HG03280 (cell line): ENCODE measurements at regions not wholly inside any gene's neighbourhood (a gene's known extent, or its start where the extent isn't known, plus 50 kb on each side); places are given as distances from the start of the nearest gene placed in this dataset.

Source experiments
- ATAC-seq: cut with Tn5 transposase; IDR thresholded peaks from one replicate; pipeline ENCODE4 v1.9.1; 2021; ENCODE audit warnings: mild to moderate bottlenecking, moderate library complexity; ENCODE audit not compliant: unreplicated experiment

DNA sequence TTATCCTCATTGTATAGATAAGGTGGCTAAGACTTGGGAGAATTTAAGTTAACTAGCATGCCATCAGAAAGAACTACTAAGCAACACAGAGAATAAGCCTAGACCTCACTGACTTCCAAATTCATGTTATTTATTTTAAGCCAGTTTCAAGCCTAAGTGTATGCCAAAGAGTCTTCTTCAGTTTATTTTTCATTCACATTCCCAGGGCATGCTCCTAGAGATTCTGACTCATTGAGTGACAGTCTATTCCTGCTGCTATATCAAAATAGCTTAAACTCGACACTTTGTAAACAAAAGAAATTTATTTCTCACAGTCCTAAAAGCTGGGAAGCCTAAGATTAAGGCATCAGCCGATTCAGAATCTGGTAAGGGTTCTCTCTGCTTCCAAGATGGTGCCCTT, 467.1 kb downstream of the MBD2 start:
- no peak for ATAC-seq

DNA sequence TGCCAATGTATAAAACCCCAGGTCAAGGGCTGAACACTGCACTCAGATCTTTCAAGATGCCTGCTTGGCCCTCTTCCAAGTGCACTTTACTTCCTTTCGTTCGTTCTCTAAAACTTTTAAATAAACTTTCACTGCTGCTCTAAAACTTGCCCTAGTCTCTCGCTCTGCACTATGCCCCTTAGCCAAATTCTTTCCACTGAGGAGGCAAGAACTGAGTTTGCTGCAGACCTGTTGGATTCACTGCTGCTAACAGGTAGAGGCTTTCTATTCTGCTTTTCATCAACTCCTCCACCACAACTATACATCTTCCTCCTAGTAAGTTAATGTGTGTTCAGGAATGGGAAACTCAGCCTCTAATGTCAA, 467.9 kb downstream of the MBD2 start:
- no peak for ATAC-seq

DNA sequence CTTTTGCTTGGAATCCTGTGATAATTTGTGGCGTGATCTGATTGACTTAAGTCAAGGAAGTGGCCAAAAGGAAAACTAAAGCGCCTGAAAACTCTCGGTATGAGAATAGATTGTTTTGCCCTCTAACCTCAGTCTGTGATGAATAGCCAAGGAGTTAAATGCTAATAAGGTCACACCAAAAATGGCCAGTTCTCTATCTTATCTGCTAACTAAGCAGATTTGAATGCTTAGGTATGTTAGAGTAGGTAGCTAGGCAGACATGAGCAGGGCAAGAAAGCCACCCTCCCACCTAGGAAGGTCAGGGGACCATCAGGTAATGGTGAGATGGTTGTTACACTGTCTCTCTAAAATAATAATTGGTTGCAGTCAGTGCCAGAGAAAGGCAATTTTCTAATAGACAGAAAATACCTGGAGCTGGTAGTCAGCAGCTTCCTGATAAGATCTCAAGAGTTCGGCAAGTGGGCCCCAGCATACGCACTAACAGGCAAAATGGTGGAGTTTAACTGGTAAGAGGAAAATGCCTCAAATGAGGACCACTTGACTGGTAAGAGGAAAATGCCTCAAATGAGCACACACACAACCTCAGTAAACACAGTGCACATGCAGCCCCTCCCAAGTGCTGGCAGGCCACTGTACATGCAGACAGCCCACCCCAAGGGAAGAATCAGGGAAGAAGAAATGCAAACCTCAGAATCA, 468.4 kb downstream of the MBD2 start:
- ATAC-seq, result no peak

DNA sequence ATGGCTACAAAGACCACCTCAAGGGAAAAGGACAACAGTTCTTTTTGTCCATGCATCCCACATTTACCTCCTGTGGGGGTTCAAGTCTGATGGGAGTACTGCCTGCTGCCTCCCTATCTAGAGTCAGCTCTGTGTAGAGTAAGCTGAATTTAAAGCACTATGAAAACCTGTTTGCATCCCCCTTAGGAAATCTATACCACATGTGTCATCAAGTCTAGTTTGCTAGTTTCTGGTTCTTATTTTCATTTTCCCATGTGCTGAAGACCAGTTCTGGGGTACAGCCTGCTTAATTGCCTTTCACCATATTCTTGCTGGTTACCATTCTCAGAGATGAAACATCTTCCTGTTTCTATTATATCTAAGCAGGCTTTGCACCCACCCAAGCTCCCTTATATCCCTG, 470.3 kb downstream of the MBD2 start:
- no peak for ATAC-seq

DNA sequence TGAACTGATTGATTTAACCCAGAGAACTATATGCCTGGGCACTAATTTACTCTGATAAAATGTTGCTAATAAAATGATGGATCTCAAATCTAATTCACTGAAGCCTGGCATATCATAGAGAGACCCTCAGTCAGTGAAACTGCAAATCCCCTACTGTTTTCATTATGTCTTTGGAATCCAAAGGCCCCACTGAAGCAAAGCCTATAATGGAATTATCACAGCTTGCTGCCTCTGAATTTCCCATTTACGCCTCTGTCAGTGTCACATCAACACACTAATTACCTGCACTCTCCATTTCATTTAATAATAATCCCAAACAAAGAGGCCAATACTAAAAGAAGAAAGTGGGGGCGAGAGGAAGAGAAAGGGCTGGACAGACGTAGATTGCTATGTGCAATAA, 470.9 kb downstream of the MBD2 start:
- no peak for ATAC-seq

DNA sequence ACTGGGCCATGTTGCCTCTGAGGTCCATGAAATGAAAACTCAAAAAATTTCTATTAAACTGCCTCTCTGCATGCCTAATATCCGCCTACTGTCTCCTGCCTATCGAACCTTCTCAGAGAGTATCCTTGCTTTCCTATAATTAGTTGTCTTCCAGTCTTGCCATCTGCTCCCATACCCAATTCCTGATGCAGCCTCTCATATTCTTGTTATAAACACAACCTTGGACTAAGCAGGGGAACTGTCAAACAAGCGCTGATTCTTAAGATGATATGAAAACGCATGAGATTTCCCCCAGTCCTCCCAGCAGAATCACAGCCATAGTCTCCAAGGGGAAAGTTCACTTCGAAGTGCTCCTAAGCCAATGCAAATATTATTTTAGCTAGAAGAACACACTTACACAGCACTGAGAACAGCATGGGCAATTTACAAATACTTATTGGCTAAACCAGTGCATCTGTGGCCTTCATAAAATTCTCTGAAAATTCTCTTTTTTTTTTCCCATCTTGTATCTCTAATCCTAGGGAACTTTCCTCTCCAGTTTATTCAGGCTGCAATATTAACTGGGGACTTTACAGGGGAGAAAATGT, 471.6 kb downstream of the MBD2 start:
- no peak for ATAC-seq

DNA sequence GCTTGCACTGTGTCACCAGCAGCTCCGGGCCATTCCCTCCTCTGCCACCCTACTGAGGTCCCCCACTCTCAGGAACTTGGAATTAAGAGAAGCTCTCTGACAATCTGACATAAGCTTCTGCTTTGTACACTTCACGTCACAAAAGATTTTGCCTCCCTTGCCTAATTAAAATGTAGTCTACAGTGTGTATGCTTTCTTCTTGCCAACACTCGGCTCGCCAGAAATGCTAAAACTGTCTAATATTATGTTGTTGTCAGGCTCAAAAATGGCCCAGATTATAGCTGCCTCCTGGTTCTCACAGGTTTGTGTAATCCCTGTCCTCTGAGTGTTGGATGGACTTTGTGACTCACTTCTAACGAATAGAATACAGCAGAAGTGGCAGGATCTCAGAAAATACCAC, 474.7 kb downstream of the MBD2 start:
- no peak for ATAC-seq

DNA sequence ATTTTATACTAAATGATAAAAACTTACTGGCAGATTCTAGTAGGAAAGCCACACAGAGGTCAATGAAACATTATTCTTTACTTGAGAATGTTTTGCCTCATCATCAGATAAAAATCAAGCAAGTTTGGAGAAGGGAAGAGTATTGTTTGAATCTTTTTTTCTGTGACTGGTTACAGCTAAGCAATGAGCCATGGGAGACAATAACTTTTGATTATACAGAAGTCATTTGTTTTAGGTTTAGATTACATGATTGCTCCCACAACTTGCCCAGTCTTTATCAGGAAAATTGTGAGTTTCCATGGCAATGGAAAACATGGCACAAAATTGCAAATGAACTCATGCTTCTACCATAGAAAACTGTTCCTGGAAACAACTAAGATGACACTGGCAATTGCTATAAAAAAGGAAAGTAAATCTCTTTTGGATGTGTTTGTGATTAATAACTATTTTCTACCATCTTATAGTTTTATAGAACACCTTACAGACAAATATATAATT, 476.8 kb downstream of the MBD2 start:
- ATAC-seq, result no peak

DNA sequence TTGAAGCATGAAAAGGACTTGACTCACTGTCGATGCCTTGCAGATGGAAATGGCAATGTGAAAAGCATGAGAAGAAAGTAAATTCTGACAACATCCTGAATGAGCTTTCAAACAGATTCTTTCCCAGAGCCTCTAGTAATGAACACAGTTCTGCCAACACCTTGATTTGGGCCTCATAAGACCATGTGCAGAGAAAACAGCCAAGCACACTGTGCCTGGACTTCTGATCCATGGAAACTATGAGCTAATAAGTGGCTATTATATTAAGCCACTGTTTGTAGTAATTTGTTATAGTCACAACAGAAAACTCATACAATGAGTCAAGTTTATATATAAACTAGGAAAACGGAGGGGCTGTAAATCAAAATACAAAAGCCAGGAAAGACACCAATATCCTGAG, 477.3 kb downstream of the MBD2 start:
- no peak for ATAC-seq

DNA sequence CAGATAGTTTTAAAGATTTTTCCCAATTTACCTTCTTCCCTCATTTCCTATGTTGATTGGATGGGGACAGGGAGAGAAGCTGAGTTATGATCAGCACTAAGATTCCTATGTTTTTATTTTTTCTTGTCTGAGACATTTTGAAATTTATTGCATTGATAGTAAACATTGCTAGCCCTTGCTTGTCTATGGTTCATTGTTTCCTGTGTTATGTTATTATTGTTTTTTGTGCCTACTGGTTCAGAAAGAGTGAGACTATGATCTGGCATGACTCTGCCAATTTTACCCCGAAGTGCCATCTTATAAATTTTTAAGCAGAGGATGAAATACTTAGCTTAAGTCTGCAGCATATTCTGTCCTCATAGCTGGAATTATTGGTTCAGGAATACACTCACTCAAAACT, 478.5 kb downstream of the MBD2 start:
- ATAC-seq, result no peak

DNA sequence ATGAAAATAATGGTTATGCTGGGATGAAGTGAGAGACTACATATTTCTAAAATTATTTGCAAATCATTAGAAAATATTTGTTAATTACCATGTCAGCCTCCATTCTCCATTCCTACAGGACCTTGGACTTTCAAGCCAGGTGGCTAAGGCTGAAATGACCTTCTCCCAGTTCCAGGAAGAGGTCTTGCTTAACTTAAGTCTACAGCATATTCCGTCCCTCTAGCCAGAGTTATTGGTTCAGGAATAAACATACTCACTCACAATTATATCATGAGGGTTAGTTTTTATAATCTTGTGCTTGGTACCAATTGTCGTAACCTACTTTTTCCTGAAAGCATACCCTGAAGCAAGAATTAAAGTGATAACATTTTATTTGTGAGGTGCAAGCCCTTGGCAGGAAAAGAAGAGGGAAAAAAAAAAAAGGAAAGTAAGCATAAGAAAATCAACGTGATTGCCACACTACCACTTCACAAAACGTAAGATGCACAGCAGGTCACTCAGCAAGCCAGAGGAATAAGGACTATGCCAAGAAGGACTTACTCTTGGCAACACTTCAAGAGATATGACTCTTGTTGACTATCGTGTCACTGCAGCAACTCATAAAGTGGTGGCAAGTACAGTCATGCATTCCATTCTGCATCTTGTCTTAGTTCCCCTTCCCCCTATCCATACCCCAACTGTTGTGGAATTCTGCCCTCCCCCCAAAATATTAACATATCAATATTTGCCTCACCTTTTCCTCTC, 479.1 kb downstream of the MBD2 start:
- ATAC-seq, result no peak

DNA sequence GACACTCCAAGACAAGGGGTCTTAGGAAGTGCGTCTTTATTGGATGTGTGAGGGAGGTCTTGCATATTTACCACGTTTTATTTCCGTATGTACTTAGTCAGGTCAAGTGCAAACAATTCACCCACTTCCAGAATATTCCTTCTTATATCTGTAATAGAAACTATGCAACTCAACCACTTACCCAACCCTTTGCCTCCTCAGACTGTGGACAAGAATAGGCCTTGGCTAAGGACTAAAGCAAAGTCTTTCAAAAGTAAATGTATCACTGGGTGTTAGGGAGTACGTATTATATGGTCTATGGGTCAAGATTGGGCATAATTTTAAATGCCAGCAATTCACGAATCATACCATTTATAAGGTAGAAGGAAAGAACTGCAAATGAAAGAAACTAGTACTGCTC, 484.8 kb downstream of the MBD2 start:
- no peak for ATAC-seq

DNA sequence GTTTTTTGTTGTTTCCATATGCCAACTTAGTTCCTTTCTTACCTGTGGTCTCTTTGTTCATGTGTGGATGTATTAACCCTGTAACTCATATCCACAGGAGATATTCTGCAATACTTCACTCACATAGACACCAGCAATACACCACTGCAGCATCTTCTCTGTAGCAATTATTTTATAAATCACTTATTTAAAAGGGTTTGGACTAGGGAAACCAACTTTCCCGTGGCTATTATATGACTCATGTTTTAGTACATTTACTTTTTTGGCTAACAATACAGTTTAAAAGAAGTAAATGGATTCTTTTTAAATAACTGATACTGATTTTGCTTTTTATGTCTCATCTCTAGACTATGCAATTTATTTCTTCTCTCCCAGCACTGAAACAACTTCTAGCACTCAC, 488.9 kb downstream of the MBD2 start:
- no peak for ATAC-seq

DNA sequence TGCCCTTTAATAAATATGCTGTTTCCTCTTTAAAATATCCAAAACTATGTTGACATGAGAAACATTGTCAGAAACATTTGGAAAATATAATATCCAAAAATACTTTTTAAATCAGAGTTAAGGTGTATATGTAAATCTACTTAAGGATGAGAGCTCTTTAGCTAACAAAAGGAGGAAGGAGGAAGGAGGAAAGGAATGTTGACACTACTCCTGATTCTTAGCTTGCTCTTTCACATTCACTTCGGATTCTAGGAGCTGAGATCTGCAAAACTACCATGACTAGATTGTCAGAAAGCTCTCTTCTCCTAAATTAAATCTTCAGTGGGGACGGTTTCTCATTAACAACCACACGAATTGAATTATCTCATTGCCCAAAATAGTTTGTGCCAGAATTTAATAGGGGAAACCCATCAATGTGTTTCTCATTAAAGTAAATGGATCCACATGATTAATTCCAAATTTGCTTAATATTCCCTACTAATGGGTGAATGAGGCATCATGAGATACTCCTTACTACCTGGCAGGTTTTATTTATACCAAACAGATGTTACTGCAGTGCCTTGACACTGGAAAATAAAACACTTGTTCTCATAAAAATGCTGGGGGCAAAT, 509.1 kb downstream of the MBD2 start:
- ATAC-seq, result no peak

DNA sequence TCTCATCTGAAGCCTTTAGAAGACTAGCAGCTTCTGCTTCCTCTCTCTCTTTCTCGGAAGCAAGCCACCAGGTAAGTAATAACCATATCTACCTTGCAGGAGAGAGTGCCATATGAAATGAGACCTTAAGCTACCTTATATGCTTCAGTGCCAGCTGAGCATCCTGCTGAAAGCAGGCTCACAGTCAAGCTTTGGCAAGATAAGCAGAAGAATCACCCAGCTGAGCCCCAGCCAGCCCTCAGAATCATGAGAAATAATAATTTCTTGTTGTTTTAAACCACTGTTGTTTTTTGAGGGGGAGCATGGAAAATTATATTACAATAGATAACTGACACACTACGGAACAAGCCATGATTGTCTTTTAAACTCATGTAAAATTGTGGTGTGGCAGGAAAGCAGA, 514.4 kb downstream of the MBD2 start:
- no peak for ATAC-seq

DNA sequence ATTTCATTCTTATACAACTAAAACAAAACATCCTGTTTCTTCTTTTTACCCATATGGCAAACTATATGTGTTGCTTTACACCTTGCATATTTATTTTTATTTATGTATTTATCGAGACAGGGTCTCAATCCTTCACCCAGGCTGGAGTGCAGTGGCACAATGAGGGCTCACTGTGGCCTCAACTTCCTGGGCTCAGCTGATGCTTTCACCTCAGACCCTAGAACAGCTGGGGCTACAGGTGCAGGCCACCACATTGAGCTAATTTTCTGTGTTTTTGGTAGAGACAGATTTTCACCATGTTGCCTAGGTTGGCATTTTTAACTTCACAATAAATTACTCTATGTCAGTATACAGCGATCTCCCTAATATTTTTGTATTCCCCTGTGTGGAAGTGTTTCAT, 522.0 kb downstream of the MBD2 start:
- ATAC-seq, result no peak

DNA sequence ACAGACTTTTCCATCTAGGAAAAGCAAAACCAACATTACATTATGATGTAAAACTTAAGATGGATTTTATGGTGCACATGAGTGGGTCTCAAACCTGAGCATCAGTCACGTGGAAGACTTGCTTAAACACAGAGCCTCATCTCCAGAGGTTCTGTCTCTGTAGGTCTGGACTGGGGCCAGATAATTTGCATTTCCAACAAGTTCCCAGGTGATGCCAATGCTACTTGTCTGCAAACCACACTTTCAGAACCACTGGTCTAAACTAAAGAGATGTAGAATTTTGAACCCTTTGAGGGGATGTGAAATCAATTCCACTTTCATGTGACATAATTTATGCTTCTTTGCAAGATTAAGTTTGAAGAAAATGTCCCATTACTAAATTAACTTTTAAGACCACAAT, 522.8 kb downstream of the MBD2 start:
- ATAC-seq, result no peak

DNA sequence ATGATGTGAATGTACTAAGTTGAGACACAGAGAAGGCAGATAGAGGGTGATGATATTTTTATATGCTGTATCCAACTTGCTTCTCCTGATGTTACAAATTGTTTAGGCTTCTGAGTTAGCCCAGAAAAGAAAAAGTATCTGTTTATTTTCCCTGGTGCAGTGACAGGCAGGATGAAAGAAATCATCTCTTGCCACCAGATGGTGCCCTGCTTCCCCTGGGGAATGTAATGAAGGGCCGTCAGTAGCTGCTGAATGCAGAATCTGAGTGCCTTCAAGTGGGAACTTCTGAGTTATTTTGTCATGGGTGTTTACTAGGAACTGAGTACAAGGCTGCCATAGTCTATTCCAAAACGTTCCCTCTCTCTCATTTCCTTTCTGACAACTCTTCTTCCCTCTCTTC, 525.6 kb downstream of the MBD2 start:
- ATAC-seq, result no peak

DNA sequence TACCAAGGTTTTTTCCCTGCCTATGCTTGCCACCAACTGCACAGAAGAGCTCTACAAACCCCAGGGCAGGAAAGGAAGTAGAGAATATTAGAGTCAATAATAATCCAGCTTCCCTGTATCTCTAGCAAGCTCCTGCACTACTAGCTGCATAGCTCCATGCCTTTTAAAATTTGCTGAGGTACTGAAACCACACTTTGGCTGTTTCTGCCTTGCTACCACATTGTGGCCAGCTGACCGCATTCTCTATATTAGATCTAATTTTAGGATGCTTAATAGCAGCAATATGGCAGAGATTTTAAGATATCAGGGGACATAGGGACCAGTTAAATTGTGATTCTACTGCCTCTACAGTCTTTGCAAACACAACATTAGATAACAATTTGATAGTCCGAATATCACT, 534.6 kb downstream of the MBD2 start:
- no peak for ATAC-seq

DNA sequence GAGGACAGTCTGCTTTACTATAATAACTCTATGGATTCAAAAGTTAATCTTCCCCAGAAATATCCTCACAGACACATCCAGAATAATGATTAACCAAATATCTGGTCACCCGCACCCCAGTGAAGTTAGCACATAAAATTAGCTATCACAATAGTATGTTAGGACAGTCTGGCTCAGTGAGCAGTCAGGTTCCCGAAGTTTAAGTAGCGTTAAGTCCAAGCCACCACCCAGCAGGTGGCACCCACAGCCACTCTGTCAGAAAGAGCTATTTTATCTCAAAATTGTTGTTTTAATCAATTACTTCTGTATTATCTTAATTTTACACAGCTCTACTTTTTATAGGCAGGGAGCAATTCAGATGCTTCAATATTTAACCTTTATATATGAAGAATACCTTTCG, 537.5 kb downstream of the MBD2 start:
- no peak for ATAC-seq

DNA sequence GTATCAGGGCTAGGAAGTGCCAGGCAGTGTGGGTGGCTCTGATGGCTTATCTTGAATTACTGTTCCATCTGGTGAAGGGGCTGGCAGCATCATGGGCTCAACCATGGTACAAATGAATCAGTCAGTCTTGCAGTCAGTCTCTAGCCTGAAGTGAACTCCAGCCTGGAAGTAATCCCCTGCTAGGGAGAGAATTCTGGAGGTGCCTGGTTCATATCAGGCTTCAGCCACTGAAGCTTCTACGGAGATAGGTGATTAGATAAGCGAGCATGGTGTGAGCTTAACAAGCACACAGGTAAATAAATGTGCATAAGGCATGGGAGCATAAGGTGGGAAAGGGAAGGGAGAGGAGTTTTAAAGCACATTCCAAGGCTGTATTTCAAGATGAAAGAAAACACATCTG, 541.7 kb downstream of the MBD2 start:
- no peak for ATAC-seq

DNA sequence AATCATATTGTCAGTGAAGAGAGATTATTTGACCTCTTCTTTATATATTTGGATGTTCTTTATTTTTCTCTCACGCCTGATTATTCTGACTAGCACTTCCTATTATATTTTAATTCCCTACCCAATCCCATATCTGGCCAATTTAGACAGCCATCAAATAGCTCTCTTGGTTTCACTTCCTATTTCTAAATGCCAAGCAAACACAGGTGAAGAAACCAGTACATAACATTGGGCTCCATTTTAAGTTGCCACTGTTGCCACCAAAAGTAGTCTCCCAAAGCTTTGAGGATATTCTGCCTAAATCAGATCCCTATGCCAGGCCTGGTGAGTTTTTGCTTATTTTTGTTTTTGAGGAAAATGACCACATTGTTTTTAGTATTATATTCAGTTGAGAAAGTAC, 547.0 kb downstream of the MBD2 start:
- no peak for ATAC-seq
